Body of pancreas (tissue), 4 donors: ENCODE measurements at regions not wholly inside any gene's neighbourhood (a gene's known extent, or its start where the extent isn't known, plus 50 kb on each side); places are given as distances from the start of the nearest gene placed in this dataset.
A peak's percentile ranks its signal among the peaks of the same experiment; 100 is the strongest.

Source experiments
- ATAC-seq: fragments of 150-250 bp; one replicate; pipeline ENCODE4 v1.9.1; 2016
- DNase-seq, 4 donors: peaks; one replicate each; pipeline ENCODE4 v3.0.0-alpha.2; 2019
- H3K27ac ChIP-seq, 4 donors: fragments of 200-600 bp; sonication (generic); 1 replicate in 3 of 4; 2 replicates in 1 of 4; pipeline versions ENCODE4 v1.5.1 to v1.6.1; 2016 to 2019; ENCODE audit warnings: mild to moderate bottlenecking in 1 of 4, mixed read lengths in 1 of 4, moderate library complexity in 1 of 4
- H3K27me3 ChIP-seq, 2 donors: fragments of 200-600 bp; sonication (generic); one replicate each; pipeline ENCODE4 v1.6.0; 2016; ENCODE audit warnings: mild to moderate bottlenecking in 1 of 2
- H3K36me3 ChIP-seq, 2 donors: fragments of 200-600 bp; sonication (generic); replicated peaks in 1 of 2; 2 replicates each; pipeline ENCODE4 v1.5.1; 2016; ENCODE audit warnings: low read depth in 2 of 2; ENCODE audit not compliant: insufficient read depth in 1 of 2
- H3K4me1 ChIP-seq: fragments of 200-600 bp; sonication (generic); one replicate; pipeline ENCODE4 v1.6.0; 2016
- H3K4me3 ChIP-seq, 2 donors: fragments of 200-600 bp; sonication (generic); 1 replicate in 1 of 2; 2 replicates in 1 of 2; pipeline ENCODE4 v1.5.1; 2016 to 2019
- H3K9me3 ChIP-seq, 3 donors: fragments of 200-600 bp; sonication (generic); 1 replicate in 2 of 3; 2 replicates in 1 of 3; pipeline ENCODE4 v1.5.1; 2016
- CTCF ChIP-seq, 7 experiments: fragments of 450-650 bp in 4 of 7; fragments of 200-600 bp in 3 of 7; sonication (generic) in 3 of 7; IDR thresholded peaks; one replicate each; pipeline ENCODE4 v1.5.1; 2016 to 2019; ENCODE audit warnings: antibody characterized with exemption in 7 of 7
- POLR2A ChIP-seq, 3 donors: fragments of 450-650 bp; IDR thresholded peaks; one replicate each; pipeline ENCODE4 v1.6.1; 2016; ENCODE audit warnings: antibody characterized with exemption in 3 of 3, mild to moderate bottlenecking in 2 of 3
- WGBS, 2 donors: methylation state at CpG; one replicate each; pipeline ENCODE4 v1.1.5; 2017; 5-methylcytosine and 5-hydroxymethylcytosine counted together
- intact Hi-C: fragments of 100-400 bp; cut with DNase I; formaldehyde crosslinking; loops from one replicate; pipeline ENCODE4 v1.15.1; 2023

DNA sequence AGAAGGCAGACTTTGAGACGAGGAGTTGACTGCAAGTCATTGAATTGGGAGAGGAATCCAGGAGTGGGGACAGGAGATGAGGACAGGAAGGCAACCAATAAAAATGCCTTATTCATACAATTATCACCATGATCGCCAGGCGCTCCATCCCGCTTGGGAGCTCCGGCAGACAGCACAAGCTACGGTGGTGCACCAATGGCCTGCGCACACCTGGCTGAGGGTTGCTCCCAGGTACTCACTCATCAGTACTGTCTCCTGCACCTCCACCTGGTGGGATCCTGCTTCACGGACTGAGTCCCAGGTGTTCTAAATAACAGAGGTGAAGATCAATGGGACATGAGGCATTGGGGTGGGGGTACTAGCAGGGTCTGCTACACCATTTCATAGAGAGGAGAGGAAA lies 160.0 kb upstream of the TNRC6C start:
- Histone ChIP-seq H3K27me3 (peaks cover 0 to under 1% of the 10 kb centered on the region in 2 donors), H3K9me3 (no peaks in the 10 kb centered on the region), H3K4me3 (no peak overlapping the region), H3K27ac (no peak overlapping the region), H3K4me1 (no peaks in the 10 kb centered on the region), H3K36me3 (no peaks in the 10 kb centered on the region)
- ATAC-seq (no peak), DNase-seq (no peak)
- 78 to 80% methylated on average over 7 to 8 of the region's 8 CpGs for WGBS, 2 donors
- TF ChIP-seq CTCF (IDR thresholded peaks at IDR 0.05) (no peak), POLR2A (IDR thresholded peaks at IDR 0.05) (no peak)
- intact Hi-C loops = no loop called here

- intact Hi-C loops = no loop called here
- Histone ChIP-seq H3K27me3 (no peaks in the 10 kb centered on the region), H3K36me3 (no peaks in the 10 kb centered on the region), H3K4me1 (no peaks in the 10 kb centered on the region), H3K4me3 (no peak overlapping the region), H3K9me3 (no peaks in the 10 kb centered on the region), H3K27ac (no peak overlapping the region)
- ATAC-seq = no peak
- DNase-seq = no peak
- no peak for TF ChIP-seq CTCF (IDR thresholded peaks at IDR 0.05)
- no peak for TF ChIP-seq POLR2A (IDR thresholded peaks at IDR 0.05)
- 67 to 68% methylated on average over 15 of the region's 15 CpGs for WGBS, 2 donors
These were observed 157.7 kb upstream of the TNRC6C start for GRCh38 chr17:77800816-77801215.

DNA sequence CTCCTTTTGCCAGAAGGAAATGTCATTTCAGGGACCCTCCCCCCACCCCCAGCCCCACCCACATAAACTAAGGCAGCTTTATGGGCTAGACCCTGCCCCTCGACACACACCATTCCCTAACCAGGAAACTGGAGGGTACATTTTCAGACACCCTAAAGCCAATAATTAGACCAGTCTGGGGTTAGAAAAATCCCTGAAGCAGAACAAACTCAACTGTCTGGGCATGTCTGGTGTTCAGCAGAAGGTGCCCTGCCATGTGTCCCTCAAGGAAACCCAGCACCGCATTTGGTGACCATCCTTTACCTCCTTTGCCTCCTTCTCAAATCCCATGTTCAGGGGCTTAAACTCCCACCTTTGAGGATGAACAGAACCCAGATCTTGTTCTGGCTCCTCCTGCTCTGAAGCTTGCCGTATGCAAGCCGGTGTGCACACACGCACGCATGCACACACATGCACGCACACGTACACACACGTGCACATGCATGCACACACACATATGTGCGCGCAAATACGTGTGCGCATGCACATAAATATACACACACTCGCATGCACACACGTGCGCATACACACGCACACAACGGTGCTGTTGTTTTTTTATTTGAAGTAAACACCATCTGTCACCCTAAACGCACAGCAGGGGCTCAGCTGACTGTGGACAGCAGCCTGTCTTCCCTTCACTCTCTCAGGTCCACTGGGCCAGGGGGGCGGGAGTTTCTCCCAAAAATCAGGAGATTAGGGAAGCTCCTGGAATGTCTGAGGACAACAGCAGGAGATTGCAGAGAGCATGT lies 156.8 kb upstream of the TNRC6C start:
- TF ChIP-seq CTCF (IDR thresholded peaks at IDR 0.05) (no peak), POLR2A (IDR thresholded peaks at IDR 0.05) (no peak)
- WGBS, 2 donors = 58% methylated on average over 20 of the region's 20 CpGs
- Histone ChIP-seq H3K27me3 (no peaks in the 10 kb centered on the region), H3K36me3 (no peaks in the 10 kb centered on the region), H3K27ac (no peak overlapping the region), H3K4me1 (no peaks in the 10 kb centered on the region), H3K9me3 (no peaks in the 10 kb centered on the region), H3K4me3 (no peak overlapping the region)
- ATAC-seq = no peak
- no peak for DNase-seq
- intact Hi-C loops = no loop called here

- H3K9me3 ChIP-seq = no peaks in the 10 kb centered on the region
- H3K36me3 ChIP-seq = no peaks in the 10 kb centered on the region
- DNase-seq (no peak), ATAC-seq (no peak)
- no peak overlapping the region for H3K27ac ChIP-seq
- no peaks in the 10 kb centered on the region for H3K4me1 ChIP-seq
- 10% methylated on average over 9 of the region's 9 CpGs for WGBS, 2 donors
- H3K27me3 ChIP-seq = no peaks in the 10 kb centered on the region
- intact Hi-C loops = no loop called here
- H3K4me3 ChIP-seq = no peak overlapping the region
- TF ChIP-seq CTCF (IDR thresholded peaks at IDR 0.05) (no peak), POLR2A (IDR thresholded peaks at IDR 0.05) (no peak)
These were observed 156.2 kb upstream of the TNRC6C start for GRCh38 chr17:77802333-77802615.

DNA sequence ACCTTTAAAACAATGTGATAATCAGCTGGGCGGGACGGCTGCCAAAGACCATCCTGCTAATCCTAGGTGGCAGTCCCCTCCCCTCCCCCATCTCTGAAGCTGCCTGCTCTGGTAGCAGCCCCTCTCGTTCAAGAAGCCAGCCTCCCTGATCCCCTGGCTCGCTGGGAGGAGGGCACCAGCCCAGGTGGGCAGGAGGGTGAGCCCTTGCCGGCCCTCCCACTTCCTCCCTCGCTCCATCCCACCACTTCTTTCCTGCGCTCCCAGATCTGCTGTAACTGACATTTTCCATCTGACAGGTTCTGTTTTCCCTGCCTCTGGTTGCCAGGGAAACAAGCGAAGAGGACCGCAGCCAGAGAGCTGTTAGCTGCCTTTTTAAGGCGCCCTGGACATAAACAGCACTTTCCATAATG lies 155.7 kb upstream of the TNRC6C start:
- H3K36me3 ChIP-seq = no peaks in the 10 kb centered on the region
- WGBS, 2 donors = 5 to 6% methylated on average over 10 of the region's 10 CpGs
- intact Hi-C loops = no loop called here
- H3K4me3 ChIP-seq = no peak overlapping the region
- ATAC-seq (no peak), DNase-seq (peak in 2 of 4 donors; percentile 12 to 29)
- H3K27me3 ChIP-seq = no peaks in the 10 kb centered on the region
- TF ChIP-seq CTCF (IDR thresholded peaks at IDR 0.05) = no peak
- no peak for TF ChIP-seq POLR2A (IDR thresholded peaks at IDR 0.05)
- H3K9me3 ChIP-seq = no peaks in the 10 kb centered on the region
- no peaks in the 10 kb centered on the region for H3K4me1 ChIP-seq
- H3K27ac ChIP-seq = no peak overlapping the region
